ENCODE measurements at regions not wholly inside any gene's neighbourhood (a gene's known extent, or its start where the extent isn't known, plus 50 kb on each side); places are given as distances from the start of the nearest gene placed in this dataset.
"Not testable (repeated sequence)": the region's sequence is repeated elsewhere in the genome, so short reads cannot be mapped to it uniquely, and the experiment has no call there.

- peak; percentile 90 for DNase-seq (ENCODE audit: low spot score)
Measured at GRCh38 chr7:149714081-149714909, 59.1 kb downstream of the ZNF467 start.

GRCh38 chr7:149713731-149714068 is 59.7 kb downstream of the ZNF467 start:
- DNase-seq (ENCODE audit: low spot score) = no peak

GRCh38 chr7:149713061-149713730 is 60.2 kb downstream of the ZNF467 start:
- DNase-seq (ENCODE audit: low spot score) = no peak

- DNase-seq (ENCODE audit: low spot score) = no peak
Measured at GRCh38 chr7:149708026-149708425, 65.4 kb downstream of the ZNF467 start.

GRCh38 chr7:149707448-149707886 is 65.9 kb downstream of the ZNF467 start:
- DNase-seq (ENCODE audit: low spot score) = no peak

GRCh38 chr7:149706398-149706797 is 67.0 kb downstream of the ZNF467 start:
- DNase-seq (ENCODE audit: low spot score) = no peak

GRCh38 chr7:149704507-149704906 is 68.9 kb downstream of the ZNF467 start:
- no peak for DNase-seq (ENCODE audit: low spot score)

GRCh38 chr7:149703044-149703650 is 70.2 kb downstream of the ZNF467 start:
- DNase-seq (ENCODE audit: low spot score) = no peak

- no peak for DNase-seq (ENCODE audit: low spot score)
Measured at GRCh38 chr7:149701495-149702240, 71.7 kb downstream of the ZNF467 start.

- DNase-seq (ENCODE audit: low spot score) = not testable (repeated sequence)
Measured at GRCh38 chr7:149697767-149698166, 75.6 kb downstream of the ZNF467 start.

- no peak for DNase-seq (ENCODE audit: low spot score)
Measured at GRCh38 chr7:149696280-149696679, 77.1 kb downstream of the ZNF467 start.

- no peak for DNase-seq (ENCODE audit: low spot score)
Measured at GRCh38 chr7:149692557-149692982, 80.8 kb downstream of the ZNF467 start.

- no peak for DNase-seq (ENCODE audit: low spot score)
Measured at GRCh38 chr7:149692056-149692455, 81.3 kb downstream of the ZNF467 start.

- DNase-seq (ENCODE audit: low spot score) = no peak
Measured at GRCh38 chr7:149690688-149691446, 82.5 kb downstream of the ZNF467 start.

GRCh38 chr7:149689291-149689721 is 84.1 kb downstream of the ZNF467 start:
- DNase-seq (ENCODE audit: low spot score) = no peak

- DNase-seq (ENCODE audit: low spot score) = no peak
Measured at GRCh38 chr7:149688836-149689235, 84.6 kb downstream of the ZNF467 start.

GRCh38 chr7:149687820-149688219 is 85.6 kb downstream of the ZNF467 start:
- DNase-seq (ENCODE audit: low spot score) = not testable (repeated sequence)

GRCh38 chr7:149686449-149686848 is 86.9 kb downstream of the ZNF467 start:
- no peak for DNase-seq (ENCODE audit: low spot score)

GRCh38 chr7:149686011-149686410 is 87.4 kb downstream of the ZNF467 start:
- no peak for DNase-seq (ENCODE audit: low spot score)

- DNase-seq (ENCODE audit: low spot score) = no peak
Measured at GRCh38 chr7:149685455-149685854, 87.9 kb downstream of the ZNF467 start.

GRCh38 chr7:149683898-149684297 is 89.5 kb downstream of the ZNF467 start:
- no peak for DNase-seq (ENCODE audit: low spot score)

Data from mucosa of gallbladder (tissue), 1 donor.